Memory B cell (primary cell): ENCODE measurements at regions not wholly inside any gene's neighbourhood (a gene's known extent, or its start where the extent isn't known, plus 50 kb on each side); places are given as distances from the start of the nearest gene placed in this dataset.

Experiments
- ATAC-seq: fragments of 150-1000 bp; cut with Tn5 transposase; 2 replicates; pipeline ENCODE4 v1.10.0; 2021; ENCODE audit warnings: low read depth, mild to moderate bottlenecking, moderate library complexity
- DNase-seq, 2 donors: peaks; one replicate each; pipeline ENCODE4 v3.0.0; 2022; ENCODE audit warnings: low spot score in 2 of 2
- H3K27ac Mint-ChIP-seq: one replicate; pipeline ENCODE4 v1.8.0; 2022; ENCODE audit warnings: mild to moderate bottlenecking, moderate library complexity, mixed read lengths
- H3K27me3 Mint-ChIP-seq: one replicate; pipeline ENCODE4 v1.8.0; 2022; ENCODE audit warnings: mixed read lengths
- H3K36me3 Mint-ChIP-seq: one replicate; pipeline ENCODE4 v1.8.0; 2022; ENCODE audit warnings: mild to moderate bottlenecking, mixed read lengths
- H3K4me1 Mint-ChIP-seq: one replicate; pipeline ENCODE4 v1.8.0; 2022; ENCODE audit warnings: mixed read lengths
- H3K4me3 Mint-ChIP-seq: one replicate; pipeline ENCODE4 v1.8.0; 2022; ENCODE audit warnings: mild to moderate bottlenecking, moderate library complexity, mixed read lengths
- H3K9me3 Mint-ChIP-seq: one replicate; pipeline ENCODE4 v1.8.0; 2022; ENCODE audit warnings: mixed read lengths

DNA sequence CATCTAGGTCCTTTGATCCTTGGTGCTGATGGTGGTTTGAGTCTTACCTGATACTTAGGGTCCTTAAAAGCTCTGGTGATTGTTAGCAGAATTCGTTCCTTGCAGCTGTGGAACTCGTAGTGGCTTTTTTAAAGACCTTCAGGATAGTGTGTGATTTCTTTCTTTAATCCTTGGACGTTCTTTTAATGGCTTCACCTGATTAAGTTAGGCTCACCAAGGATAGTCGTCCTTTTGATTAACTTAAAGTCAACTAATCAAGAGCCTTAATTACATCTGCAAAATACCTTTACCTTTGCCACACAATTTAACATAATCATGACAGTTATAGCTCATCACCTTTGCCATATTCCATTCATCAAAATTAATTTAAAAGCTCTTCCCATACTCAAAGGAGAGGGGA is 1807.7 kb downstream of the OLFM4 start:
- H3K4me1 Mint-ChIP-seq: no peaks in the 10 kb centered on the region
- no peak overlapping the region for H3K27ac Mint-ChIP-seq
- no peak overlapping the region for H3K4me3 Mint-ChIP-seq
- no peaks in the 10 kb centered on the region for H3K27me3 Mint-ChIP-seq
- no peak for DNase-seq
- ATAC-seq: no peak
- no peaks in the 10 kb centered on the region for H3K36me3 Mint-ChIP-seq
- H3K9me3 Mint-ChIP-seq: peaks cover 4% of the 10 kb centered on the region

DNA sequence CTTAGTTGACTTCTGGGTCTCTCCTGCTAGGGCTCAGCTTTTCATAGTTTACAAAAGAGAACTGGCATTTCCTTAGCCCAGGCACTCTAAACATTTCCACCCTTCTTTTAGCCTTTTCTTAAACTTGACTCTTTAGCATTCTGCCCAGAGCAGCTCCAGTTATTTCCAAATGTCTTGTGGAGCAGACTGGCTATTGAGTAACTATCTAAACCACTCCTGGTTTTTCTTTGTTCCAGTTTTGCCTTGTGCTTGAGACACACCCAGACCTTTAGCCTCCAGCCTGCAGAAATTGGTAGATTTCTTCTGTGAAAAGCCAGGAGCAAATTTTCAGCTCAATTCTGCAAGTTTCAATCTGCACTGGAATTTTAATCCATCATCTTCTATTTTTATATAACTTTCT is 1813.1 kb downstream of the OLFM4 start:
- Mint-ChIP-seq H3K9me3 (no peaks in the 10 kb centered on the region), H3K4me1 (no peaks in the 10 kb centered on the region), H3K27ac (no peak overlapping the region), H3K27me3 (no peaks in the 10 kb centered on the region), H3K36me3 (no peaks in the 10 kb centered on the region), H3K4me3 (no peak overlapping the region)
- no peak for DNase-seq
- no peak for ATAC-seq

DNA sequence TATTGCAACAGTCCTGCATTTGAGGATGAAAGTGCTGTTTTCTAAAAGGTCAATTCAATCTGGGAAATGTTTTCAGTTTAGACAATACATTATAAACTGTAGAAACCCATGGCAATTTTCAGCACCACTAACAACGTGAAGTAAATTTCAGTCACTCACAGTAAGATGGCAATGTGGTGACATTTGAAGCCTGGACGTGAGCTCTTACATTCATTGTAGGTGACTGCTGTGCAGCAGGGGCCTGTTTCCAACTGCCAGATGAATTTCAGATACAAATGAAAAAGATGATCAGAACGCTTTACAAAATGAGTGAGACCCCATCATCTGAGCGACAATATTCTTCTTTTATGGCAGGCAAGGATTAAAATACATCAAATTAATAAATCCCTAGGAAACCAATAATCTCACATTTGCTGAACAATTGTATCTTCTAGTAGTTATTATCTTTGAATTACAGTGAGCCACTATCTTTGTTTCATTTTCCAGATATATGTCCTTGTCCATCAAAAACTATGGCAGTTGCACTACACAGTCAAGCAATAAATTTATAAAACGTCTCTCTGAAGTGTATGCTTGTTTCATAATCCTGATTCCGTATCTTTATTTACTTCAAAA is 1816.8 kb downstream of the OLFM4 start:
- no peak for ATAC-seq
- peaks cover 2% of the 10 kb centered on the region for H3K9me3 Mint-ChIP-seq
- no peaks in the 10 kb centered on the region for H3K27me3 Mint-ChIP-seq
- no peak overlapping the region for H3K4me3 Mint-ChIP-seq
- H3K4me1 Mint-ChIP-seq: no peaks in the 10 kb centered on the region
- DNase-seq: no peak
- H3K36me3 Mint-ChIP-seq: no peaks in the 10 kb centered on the region
- H3K27ac Mint-ChIP-seq: no peak overlapping the region

DNA sequence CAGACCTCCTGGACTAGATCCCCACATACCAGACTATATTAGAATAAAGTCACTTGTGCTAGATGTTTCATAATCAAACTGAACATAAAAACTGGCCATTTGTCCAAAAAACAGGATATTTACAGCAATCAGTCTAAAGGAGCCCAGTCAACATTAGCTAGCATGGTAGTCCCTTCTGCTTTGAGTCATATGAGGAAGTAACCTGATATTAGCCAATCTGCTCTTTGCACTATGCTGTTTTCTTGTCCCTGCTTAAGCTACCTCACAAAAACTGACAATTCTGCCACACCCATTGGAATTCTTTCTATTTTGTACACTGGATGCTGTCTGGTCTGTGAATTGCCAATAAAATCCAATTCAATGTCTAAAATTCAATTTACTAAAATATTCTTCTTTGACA is 1824.2 kb downstream of the OLFM4 start:
- H3K9me3 Mint-ChIP-seq: peaks cover 3% of the 10 kb centered on the region
- no peaks in the 10 kb centered on the region for H3K27me3 Mint-ChIP-seq
- H3K4me3 Mint-ChIP-seq: no peak overlapping the region
- H3K36me3 Mint-ChIP-seq: no peaks in the 10 kb centered on the region
- H3K27ac Mint-ChIP-seq: no peak overlapping the region
- ATAC-seq (no peak), DNase-seq (no peak)
- no peaks in the 10 kb centered on the region for H3K4me1 Mint-ChIP-seq

DNA sequence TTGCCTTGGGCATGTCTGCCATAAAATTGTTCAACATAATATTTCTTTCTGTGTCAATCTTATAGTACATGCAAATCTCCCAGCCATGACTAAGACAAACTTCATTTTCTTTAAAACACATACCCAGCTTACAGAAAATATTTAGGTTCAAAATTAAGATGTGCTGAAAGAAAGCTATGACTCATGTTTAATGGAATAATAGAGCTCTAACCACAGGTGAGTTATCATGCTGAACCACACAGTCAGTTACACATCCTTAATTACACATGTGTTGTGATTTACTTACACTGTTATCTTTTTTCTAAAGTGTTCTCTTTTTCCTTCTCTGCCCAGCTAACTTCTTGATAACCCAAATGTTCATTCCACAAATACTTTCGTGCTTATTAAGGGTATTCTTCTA is 1831.2 kb downstream of the OLFM4 start:
- ATAC-seq (no peak), DNase-seq (no peak)
- Mint-ChIP-seq H3K36me3 (no peaks in the 10 kb centered on the region), H3K27me3 (no peaks in the 10 kb centered on the region), H3K9me3 (peaks cover 4% of the 10 kb centered on the region), H3K4me1 (no peaks in the 10 kb centered on the region), H3K27ac (no peak overlapping the region), H3K4me3 (no peak overlapping the region)

DNA sequence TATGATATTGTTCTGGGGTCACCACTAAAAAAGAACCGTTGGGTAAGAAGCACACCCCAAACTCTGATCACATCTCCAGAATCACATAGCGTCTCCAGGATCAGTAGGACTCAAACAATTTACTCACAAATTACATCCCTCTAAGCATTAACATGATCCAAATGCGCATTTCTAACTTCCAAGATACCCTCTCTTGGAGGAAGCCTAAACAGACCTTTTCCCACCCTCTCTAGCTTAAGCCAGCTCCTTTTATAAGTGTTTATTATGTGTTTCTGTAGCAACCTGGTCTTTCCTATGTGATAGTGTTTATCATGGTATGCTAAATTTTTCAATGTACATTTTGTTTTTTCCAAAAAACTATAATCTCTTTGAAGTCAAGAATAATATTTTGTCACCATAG is 1846.5 kb downstream of the OLFM4 start:
- Mint-ChIP-seq H3K4me1 (no peaks in the 10 kb centered on the region), H3K27ac (no peak overlapping the region), H3K27me3 (no peaks in the 10 kb centered on the region), H3K4me3 (no peak overlapping the region), H3K9me3 (peaks cover 3% of the 10 kb centered on the region), H3K36me3 (no peaks in the 10 kb centered on the region)
- no peak for ATAC-seq
- DNase-seq: no peak

DNA sequence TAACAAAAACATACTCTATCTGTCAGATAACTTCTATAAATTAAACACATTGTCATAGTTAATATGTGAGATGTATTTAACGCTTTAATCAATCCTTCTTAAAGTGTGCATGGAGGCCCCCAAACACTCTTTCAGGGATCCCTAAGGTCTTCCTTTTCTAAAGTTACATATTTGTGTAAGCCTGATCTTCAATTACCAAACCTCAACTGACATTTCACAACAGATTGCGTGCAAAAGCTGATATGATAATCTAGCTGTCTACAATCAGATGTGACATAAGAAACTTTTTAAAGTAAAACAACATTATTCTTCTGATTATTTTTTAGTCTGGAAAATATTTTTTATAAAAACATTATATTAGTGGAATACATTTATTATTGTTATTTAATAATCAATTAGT is 1850.4 kb downstream of the OLFM4 start:
- H3K27me3 Mint-ChIP-seq: no peaks in the 10 kb centered on the region
- DNase-seq (no peak), ATAC-seq (no peak)
- H3K9me3 Mint-ChIP-seq: peaks cover 10% of the 10 kb centered on the region
- no peak overlapping the region for H3K27ac Mint-ChIP-seq
- H3K4me3 Mint-ChIP-seq: no peak overlapping the region
- H3K36me3 Mint-ChIP-seq: no peaks in the 10 kb centered on the region
- no peaks in the 10 kb centered on the region for H3K4me1 Mint-ChIP-seq

DNA sequence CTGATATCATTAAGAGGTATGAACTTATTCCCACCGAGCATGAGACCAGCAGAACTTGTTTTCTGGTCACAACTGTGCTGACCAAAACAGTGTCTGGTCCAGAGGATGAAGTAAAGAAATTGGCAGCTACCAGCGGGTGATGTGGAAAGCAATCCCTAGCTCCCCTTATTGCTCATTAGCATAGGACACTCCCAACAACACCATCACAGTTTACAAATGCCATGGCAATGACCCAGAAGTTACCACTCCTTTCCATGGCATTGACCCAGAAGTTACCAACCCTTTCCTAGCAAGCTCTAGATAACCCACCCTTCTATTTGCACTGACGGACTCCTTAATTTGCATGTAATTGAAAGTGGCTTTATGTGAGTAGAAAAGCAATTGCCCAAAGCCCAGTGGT is 1856.1 kb downstream of the OLFM4 start:
- no peak overlapping the region for H3K4me3 Mint-ChIP-seq
- DNase-seq: no peak
- no peaks in the 10 kb centered on the region for H3K36me3 Mint-ChIP-seq

DNA sequence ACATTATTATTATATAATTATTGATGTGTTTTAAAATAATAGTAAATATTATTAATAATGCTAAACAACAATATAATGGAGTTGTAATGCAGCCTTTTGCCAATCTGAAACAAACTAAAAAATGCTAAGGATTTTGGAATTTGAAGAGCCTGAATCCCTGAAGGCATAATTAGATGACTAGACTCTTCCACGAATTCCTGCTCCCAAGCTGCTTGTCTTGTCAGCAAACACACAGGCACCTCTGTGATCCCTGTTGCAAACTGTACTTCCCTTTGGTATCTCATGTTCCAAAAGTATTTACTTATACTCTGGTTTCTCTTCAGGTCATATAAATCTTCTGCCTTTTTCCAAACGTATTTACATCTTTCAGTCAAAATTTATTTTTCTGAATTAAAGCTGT is 1862.4 kb downstream of the OLFM4 start:
- H3K27me3 Mint-ChIP-seq: no peaks in the 10 kb centered on the region
- no peak for ATAC-seq
- no peaks in the 10 kb centered on the region for H3K4me1 Mint-ChIP-seq
- no peak overlapping the region for H3K4me3 Mint-ChIP-seq
- H3K36me3 Mint-ChIP-seq: no peaks in the 10 kb centered on the region
- peaks cover 15% of the 10 kb centered on the region for H3K9me3 Mint-ChIP-seq
- no peak for DNase-seq
- H3K27ac Mint-ChIP-seq: no peak overlapping the region

More for the DNA sequence above, 1856.1 kb downstream of the OLFM4 start:
- Mint-ChIP-seq H3K4me1 (no peaks in the 10 kb centered on the region), H3K27me3 (no peaks in the 10 kb centered on the region), H3K9me3 (peaks cover 10% of the 10 kb centered on the region), H3K27ac (no peak overlapping the region)
- no peak for ATAC-seq

DNA sequence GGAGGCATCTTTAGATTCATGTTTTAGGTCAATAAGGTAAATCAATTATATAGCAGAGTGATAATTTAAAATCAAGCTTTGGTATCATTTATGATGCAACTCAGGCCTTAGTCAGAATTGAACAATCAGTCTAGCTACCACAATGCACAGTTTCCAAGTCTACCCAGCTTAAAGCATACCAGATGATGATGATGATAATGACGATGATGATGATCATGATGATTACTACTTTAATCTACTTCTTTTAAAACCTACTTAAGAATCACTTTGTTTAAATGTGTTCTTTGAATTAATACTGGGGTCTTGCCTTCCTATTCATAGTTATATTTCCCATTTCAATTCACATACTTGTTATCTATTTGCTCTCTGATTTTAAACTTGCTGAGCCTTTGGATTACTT is 1872.7 kb downstream of the OLFM4 start:
- peaks cover 1% of the 10 kb centered on the region for H3K9me3 Mint-ChIP-seq
- ATAC-seq: no peak

DNA sequence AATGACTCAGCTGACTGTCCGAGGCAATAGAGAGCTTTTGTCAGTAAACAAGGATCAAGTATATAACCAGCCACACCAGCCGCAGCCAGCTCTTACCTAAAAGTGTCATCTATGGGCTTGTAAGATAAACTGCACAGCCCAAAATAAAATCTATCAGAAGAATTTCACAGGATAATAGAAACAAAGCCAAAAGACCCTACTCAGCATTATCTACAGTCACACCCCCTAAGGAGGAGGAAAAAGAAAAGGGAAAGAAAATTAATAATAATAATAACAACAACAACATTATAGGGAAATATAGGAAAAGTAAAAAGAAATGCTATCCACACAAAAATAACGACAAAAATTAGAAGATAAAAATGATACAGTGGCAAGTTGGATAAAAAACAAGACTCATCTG is 1883.8 kb downstream of the OLFM4 start:
- ATAC-seq (no peak), DNase-seq (no peak)
- Mint-ChIP-seq H3K36me3 (no peaks in the 10 kb centered on the region), H3K4me3 (no peak overlapping the region), H3K9me3 (peaks cover 4% of the 10 kb centered on the region), H3K27me3 (no peaks in the 10 kb centered on the region), H3K27ac (no peak overlapping the region), H3K4me1 (no peaks in the 10 kb centered on the region)

More for the DNA sequence above, 1872.7 kb downstream of the OLFM4 start:
- no peaks in the 10 kb centered on the region for H3K27me3 Mint-ChIP-seq
- H3K27ac Mint-ChIP-seq: no peak overlapping the region
- H3K4me1 Mint-ChIP-seq: no peaks in the 10 kb centered on the region
- no peak for DNase-seq
- H3K36me3 Mint-ChIP-seq: no peaks in the 10 kb centered on the region
- no peak overlapping the region for H3K4me3 Mint-ChIP-seq

DNA sequence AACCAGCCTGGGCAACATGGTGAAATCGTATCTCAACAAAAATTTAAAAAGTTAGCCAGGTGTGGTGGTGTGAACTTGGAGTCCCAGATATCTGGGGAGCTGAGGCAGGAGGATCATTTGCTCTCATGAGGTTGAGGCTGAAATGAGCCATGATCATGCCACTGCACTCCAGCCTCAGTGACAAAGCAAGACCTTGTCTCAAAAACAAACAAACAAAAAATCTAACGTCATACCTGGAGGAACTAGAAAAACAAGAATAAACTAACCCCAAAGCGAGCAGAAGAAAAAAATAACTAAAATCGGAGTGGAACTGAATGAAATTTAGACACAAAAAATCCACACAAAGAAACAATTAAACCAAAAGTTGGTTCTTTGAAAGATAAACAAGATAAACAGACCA is 1885.1 kb downstream of the OLFM4 start:
- Mint-ChIP-seq H3K27ac (no peak overlapping the region), H3K4me3 (no peak overlapping the region), H3K9me3 (peaks cover 4% of the 10 kb centered on the region), H3K27me3 (no peaks in the 10 kb centered on the region), H3K36me3 (no peaks in the 10 kb centered on the region), H3K4me1 (no peaks in the 10 kb centered on the region)
- DNase-seq: no peak
- no peak for ATAC-seq

DNA sequence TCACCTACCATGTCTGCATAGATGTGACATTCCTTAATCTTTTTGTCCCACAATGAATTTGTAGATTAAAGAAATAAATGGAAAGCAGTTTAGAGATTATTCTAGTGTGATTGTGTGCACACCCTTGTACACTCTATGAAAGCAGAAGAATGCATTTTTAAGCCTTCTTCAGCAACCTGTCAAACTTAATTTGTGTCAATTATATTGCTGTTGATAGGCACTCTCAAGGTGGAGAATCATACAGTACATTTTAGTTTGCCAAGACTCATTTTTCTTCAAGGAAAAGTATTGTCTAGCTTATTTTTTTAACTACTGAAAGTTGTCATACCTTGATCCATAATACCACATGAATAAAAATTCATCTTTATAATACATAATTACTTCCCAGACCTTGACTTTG is 1898.9 kb downstream of the OLFM4 start:
- H3K9me3 Mint-ChIP-seq: peaks cover 15% of the 10 kb centered on the region
- ATAC-seq: no peak
- H3K4me1 Mint-ChIP-seq: no peaks in the 10 kb centered on the region

DNA sequence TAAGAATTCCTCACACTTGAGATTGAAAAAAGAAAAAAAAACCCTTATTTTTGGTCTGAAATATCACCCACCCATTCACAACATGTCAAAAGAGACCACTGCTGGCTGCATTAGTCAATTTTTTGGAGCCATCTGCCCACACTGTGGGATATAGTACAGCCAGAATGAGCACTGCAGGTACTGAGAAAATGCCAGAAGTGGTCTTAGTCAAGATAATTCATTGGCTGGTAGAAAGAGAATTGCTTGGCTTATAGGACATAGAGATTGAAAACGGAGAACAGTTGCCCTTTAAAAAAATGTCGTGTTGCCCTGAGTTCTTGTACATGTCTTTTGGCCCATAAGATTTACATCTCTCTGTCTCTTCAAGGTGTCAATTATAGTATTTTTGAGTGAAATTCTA is 1899.5 kb downstream of the OLFM4 start:
- H3K36me3 Mint-ChIP-seq: no peaks in the 10 kb centered on the region

More for the DNA sequence above, 1898.9 kb downstream of the OLFM4 start:
- Mint-ChIP-seq H3K36me3 (no peaks in the 10 kb centered on the region), H3K27me3 (no peaks in the 10 kb centered on the region), H3K4me3 (no peak overlapping the region), H3K27ac (no peak overlapping the region)
- no peak for DNase-seq

DNA sequence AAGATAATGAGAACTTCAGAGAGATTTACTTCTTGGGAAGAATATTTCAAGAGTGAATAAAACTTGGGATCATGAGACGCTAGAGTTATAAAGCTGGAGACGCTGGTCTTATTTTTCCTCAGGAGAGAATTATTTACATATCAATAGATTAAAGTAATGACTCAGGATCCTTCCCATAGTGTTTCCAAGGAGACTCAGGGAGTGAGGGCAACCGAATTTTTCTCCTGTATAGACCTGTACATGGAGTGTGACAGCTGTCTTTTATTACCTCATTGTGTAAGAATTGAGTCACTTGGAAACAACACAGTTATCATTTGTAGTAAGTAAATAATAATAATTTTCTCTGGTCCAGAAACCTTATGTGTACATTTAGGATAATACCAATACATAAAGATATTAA is 1905.5 kb downstream of the OLFM4 start:
- Mint-ChIP-seq H3K4me3 (no peak overlapping the region), H3K27me3 (no peaks in the 10 kb centered on the region), H3K27ac (no peak overlapping the region), H3K36me3 (no peaks in the 10 kb centered on the region), H3K4me1 (no peaks in the 10 kb centered on the region), H3K9me3 (peaks cover 12% of the 10 kb centered on the region)
- ATAC-seq: no peak
- no peak for DNase-seq

More for the DNA sequence above, 1899.5 kb downstream of the OLFM4 start:
- DNase-seq (no peak), ATAC-seq (no peak)
- Mint-ChIP-seq H3K27me3 (no peaks in the 10 kb centered on the region), H3K27ac (no peak overlapping the region), H3K4me1 (no peaks in the 10 kb centered on the region), H3K4me3 (no peak overlapping the region), H3K9me3 (peaks cover 14% of the 10 kb centered on the region)
